ENCODE measurements at regions not wholly inside any gene's neighbourhood (a gene's known extent, or its start where the extent isn't known, plus 50 kb on each side); places are given as distances from the start of the nearest gene placed in this dataset.

DNA sequence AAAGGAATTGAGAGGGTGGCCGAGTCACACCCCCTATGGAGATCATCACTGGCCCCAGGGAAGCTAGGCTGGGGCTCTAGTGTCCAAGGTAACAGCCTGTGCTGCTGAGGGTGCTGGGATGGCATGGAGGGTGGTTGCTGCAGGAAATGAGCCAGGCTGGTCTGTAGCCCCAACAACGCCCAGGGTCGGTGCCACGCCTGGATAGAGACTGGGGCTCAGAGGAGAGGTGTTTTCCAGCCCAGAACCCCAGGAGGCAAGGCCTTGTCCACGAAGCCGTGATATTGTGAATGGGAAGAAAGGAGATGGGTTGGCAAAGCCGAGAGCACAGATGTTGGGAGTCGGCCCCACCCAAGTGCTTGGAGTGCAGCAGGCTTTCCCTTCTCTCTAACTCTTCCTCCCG lies 68.9 kb upstream of the ACTRT2 start:
- TF ChIP-seq POLR2AphosphoS5 (IDR thresholded peaks at IDR 0.05; ENCODE audit: borderline replicate concordance, low read depth, low read length), result no peak
- TF ChIP-seq EZH2 (IDR thresholded peaks at IDR 0.05), result no peak
- TF ChIP-seq FOXP2 (optimal IDR thresholded peaks at IDR 0.05; ENCODE audit: control extremely low read depth, extremely low read length, insufficient read depth), result no peak
